ENCODE measurements at regions not wholly inside any gene's neighbourhood (a gene's known extent, or its start where the extent isn't known, plus 50 kb on each side); places are given as distances from the start of the nearest gene placed in this dataset.
A peak's percentile ranks its signal among the peaks of the same experiment; 100 is the strongest.

- in situ Hi-C loops (cut with HindIII; ENCODE audit: low pct_unique_long_range_greater_than_20kb, low sequenced_read_pairs) = no loop called here
- no peak for DNase-seq (ENCODE audit: low read depth)
These were observed 1675.8 kb downstream of the HACE1 start for GRCh38 chr6:103183831-103184411.

GRCh38 chr6:103178193-103178592 is 1681.5 kb downstream of the HACE1 start:
- in situ Hi-C loops (cut with HindIII; ENCODE audit: low pct_unique_long_range_greater_than_20kb, low sequenced_read_pairs) = no loop called here
- DNase-seq (ENCODE audit: low read depth) = no peak

DNA sequence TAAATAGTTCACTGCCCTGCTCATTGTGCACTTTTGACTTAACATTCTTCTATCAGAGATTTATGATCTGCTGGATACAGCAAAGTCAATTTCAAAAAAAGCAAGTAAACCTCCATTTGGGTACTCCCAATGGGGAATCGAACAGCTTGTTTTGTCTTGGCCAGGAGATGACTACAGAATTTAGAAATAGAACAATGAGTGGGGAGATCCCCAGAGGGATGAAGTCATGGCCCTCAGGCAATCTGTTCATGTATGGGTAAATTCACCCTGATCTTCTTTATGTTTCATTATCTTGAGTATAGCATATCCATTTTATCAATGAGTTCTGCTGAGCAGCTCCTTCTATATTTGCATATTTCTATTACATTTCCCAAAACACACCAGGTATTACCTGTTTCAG is 1681.9 kb downstream of the HACE1 start:
- in situ Hi-C loops (cut with HindIII; ENCODE audit: low pct_unique_long_range_greater_than_20kb, low sequenced_read_pairs) = no loop called here
- DNase-seq (ENCODE audit: low read depth) = no peak

DNA sequence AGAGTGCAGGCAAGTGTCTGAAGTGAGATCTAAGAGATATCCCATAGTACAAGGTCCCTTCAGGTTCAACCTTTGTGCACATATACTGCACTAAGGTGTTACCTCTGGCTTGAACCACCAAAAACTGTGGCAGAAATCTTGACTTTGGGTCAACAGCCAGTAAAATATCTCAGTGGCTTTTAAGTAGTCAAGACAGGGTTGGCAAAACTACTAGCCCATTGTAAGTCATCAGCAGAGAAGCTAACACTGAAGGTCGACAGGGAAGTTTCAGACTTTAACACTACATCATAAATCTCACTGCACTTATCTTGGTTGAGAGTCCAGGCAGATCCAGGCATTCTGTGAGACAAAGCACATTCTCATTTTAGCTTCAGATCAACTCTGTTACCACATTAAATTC is 1684.7 kb downstream of the HACE1 start:
- no peak for DNase-seq (ENCODE audit: low read depth)
- in situ Hi-C loops (cut with HindIII; ENCODE audit: low pct_unique_long_range_greater_than_20kb, low sequenced_read_pairs) = no loop called here

DNA sequence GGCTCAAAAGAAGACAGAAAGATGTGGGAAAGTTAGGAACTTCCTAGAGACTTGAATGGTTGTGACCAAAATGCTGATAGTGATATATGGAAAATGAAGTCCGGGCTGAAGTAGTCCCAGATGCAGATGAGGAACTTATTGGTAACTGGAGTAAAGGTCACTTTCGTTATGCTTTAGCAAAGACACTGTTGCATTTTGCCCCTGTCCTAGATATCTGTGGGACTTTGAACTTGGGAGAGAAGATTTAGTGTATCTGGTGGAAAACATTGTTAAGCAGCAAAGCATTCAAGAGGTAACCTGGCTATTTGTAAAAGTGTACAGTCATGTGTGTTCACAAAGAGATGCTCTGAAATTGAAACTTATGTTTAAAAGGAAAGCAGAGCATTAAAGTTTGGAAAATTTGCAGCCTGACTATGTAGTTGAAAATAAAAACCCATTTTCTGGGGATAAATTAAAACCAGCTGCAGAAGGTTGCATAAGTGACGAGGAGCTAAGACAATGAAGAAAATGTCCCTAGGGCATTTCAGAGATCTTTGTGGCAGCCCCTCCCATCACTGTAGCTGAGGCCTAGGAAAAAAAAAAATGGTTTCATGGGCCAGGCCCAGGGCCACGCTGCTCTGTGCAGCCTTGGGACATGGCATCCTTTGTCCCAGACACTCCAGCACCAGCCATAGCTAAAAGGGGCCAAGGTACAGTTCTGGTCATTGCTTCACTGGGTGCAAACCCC is 1692.2 kb downstream of the HACE1 start:
- in situ Hi-C loops (cut with HindIII; ENCODE audit: low pct_unique_long_range_greater_than_20kb, low sequenced_read_pairs) = no loop called here
- no peak for DNase-seq (ENCODE audit: low read depth)

DNA sequence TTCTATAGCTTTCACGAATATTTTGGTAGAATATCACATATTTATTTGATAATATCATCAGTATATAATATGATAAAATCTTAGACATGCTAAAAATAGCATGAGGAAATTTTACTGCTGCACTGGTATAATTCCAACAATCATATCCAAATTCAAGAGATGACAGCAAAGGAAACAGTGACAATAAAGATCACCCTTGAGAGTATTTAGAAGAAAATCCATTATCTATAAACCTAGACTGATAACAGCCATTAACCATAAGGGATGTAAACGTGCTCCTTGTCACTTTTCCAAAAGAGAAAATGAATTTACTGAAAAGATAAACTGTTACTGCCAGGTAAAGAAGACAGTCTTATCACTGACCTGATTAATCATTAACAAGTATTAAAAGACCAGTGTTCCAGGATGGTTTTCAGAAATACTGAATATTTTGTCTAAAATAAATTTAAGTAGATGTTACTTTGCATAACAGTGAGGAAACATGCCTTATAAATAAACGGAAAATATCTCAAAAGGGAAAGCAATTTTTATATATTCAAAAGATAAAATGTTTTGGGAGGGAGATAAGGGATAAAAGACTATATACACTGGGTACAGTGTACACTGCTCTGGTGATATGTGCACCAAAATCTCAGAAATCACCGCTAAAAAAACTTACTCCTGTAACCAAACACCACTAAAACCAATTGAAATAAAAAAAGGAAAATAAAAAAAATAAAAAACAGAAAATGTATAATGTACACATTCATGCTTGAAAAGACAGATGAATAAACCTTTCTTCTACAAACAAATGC is 1704.7 kb downstream of the HACE1 start:
- no peak for DNase-seq (ENCODE audit: low read depth)
- in situ Hi-C loops (cut with HindIII; ENCODE audit: low pct_unique_long_range_greater_than_20kb, low sequenced_read_pairs) = no loop called here

DNA sequence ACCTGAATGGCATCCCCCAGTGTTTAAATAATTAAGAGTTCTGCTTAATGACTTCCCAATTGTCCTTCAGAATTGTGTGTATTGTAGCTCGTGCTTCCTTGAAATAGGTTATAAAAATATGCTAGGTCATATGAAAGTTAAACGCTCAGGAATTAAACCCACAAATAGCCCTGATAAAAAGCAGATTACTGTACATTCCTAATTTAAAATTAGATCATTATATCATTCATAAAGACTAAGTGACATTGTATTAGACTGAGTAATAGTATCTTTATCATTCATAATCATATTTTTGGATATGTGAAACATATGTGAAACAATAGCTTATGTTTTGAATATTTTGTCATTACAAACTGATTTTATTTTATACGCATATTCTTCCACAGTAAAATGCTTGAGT is 1706.7 kb downstream of the HACE1 start:
- DNase-seq (ENCODE audit: low read depth) = no peak

DNA sequence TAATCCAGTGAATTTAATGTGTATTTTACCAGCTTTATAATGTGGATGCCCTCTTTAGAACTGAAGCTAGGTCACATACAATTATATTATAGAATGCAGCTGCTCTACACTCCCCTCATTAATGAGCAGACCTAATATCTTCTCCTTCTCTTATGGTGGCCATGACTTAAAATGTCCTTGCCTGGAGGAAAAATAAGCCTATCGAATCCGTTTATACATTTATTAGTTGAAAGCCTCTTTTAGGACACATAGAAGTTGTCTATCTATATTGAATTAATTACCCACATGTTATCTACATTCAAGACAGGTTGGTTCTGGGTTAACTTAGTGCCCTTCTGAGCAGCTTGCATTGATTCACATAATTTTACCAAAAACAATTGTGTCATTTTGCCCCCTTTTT is 1716.8 kb downstream of the HACE1 start:
- in situ Hi-C loops (cut with HindIII; ENCODE audit: low pct_unique_long_range_greater_than_20kb, low sequenced_read_pairs) = no loop called here
- DNase-seq (ENCODE audit: low read depth) = no peak

More for the DNA sequence above, 1706.7 kb downstream of the HACE1 start:
- in situ Hi-C loops (cut with HindIII; ENCODE audit: low pct_unique_long_range_greater_than_20kb, low sequenced_read_pairs) = no loop called here

DNA sequence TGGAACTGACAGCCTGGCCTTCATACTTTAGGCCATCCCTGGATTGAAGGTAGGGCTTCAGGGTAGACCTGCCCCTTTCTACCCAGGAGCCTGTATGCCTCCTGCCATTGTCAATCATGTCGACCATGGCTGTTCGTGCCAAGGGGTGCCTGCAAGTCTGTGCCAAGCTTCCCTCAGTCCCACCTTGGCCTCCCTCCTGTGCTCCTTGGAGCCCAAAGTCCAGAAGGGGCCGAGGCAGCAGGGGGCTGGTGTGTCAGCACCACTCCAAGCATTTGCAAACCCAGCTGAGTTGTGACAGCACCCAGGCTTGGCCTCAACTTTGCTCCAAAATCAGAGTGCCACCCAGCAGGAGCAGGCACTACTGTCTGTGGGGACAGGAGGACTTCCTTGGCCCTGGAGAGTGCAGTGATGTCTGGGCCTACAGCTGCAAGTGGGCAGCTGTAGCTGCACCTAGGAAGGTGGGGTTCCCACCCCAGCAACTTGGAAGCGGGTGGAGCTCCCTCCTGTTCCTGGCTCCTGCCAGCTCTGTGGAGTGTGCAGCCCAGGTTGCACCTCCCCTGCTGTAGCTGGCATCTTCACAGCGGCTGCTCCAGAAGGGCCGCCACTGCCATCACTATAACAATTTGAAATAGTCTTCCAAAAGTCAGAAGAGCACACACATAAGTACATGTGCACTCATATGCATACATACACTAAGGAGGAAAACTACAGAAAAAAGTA is 1719.3 kb downstream of the HACE1 start:
- in situ Hi-C loops (cut with HindIII; ENCODE audit: low pct_unique_long_range_greater_than_20kb, low sequenced_read_pairs) = no loop called here
- DNase-seq (ENCODE audit: low read depth) = no peak

DNA sequence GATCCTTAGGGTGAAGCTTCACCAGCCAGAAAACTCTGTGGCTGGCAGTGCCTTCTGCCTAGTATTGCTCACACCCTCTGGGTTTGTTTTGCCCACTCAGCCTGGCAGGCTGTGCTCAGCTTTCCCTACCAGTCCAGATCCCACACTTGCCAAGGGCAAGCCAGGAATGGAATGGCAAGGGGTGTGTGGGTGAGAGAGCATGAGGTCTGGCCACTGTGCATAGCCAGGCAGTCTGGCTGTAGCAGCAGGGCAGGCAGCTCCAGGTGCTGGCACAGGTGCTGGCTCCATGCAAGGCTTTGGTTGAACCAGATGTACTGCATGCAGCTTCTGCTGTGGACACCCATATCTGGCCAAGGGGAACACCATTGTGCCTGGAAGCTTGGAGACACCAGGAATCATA is 1720.3 kb downstream of the HACE1 start:
- DNase-seq (ENCODE audit: low read depth) = no peak
- in situ Hi-C loops (cut with HindIII; ENCODE audit: low pct_unique_long_range_greater_than_20kb, low sequenced_read_pairs) = no loop called here

- in situ Hi-C loops (cut with HindIII; ENCODE audit: low pct_unique_long_range_greater_than_20kb, low sequenced_read_pairs) = no loop called here
- DNase-seq (ENCODE audit: low read depth) = no peak
These were observed 1731.0 kb downstream of the GRIK2 start for GRCh38 chr6:103124471-103124870.

GRCh38 chr6:103122766-103123601 is 1729.5 kb downstream of the GRIK2 start:
- DNase-seq (ENCODE audit: low read depth) = peak; percentile 10
- in situ Hi-C loops (cut with HindIII; ENCODE audit: low pct_unique_long_range_greater_than_20kb, low sequenced_read_pairs) = no loop called here

GRCh38 chr6:103119056-103119455 is 1725.5 kb downstream of the GRIK2 start:
- in situ Hi-C loops (cut with HindIII; ENCODE audit: low pct_unique_long_range_greater_than_20kb, low sequenced_read_pairs) = no loop called here
- no peak for DNase-seq (ENCODE audit: low read depth)

DNA sequence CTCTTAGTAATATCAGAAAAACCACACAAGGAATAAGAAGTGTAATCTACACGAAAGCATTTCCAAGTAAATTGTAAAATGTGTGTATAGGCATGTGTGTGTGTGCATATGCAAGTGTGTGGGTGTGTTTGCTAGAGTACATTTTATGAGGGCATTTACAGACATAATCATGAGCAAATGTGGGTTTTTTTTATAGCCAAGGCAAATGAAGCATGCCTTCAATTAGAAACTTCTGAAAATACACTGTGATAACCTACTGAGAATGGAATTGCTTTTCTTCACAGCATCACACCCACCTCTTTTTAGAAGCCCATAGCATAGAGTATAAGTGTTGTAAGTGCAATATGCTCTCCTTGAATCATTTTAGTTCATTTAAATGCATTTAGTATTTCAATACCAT is 1721.1 kb downstream of the GRIK2 start:
- no peak for DNase-seq (ENCODE audit: low read depth)
- in situ Hi-C loops (cut with HindIII; ENCODE audit: low pct_unique_long_range_greater_than_20kb, low sequenced_read_pairs) = no loop called here

- no peak for DNase-seq (ENCODE audit: low read depth)
- in situ Hi-C loops (cut with HindIII; ENCODE audit: low pct_unique_long_range_greater_than_20kb, low sequenced_read_pairs) = no loop called here
These were observed 1719.9 kb downstream of the GRIK2 start for GRCh38 chr6:103113416-103113815.

DNA sequence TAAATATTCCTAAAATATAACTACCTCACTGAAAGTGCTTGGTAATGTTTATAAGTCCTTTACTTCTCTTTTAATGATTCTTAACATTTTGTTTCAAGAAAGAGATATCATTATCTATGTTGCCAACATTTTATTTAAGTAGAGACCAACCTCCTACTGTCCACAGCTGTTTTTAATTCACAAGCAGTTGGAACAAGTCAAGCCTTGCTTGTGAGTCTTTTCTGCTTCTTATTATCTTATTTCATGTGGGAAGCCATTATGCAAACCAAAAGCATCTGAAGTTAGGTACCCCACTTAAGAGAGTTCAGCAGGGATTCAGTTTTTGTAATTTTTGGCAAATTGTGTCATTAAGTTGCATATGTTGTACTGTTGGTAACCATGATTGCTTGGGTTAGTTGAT is 1714.5 kb downstream of the GRIK2 start:
- DNase-seq (ENCODE audit: low read depth) = no peak
- in situ Hi-C loops (cut with HindIII; ENCODE audit: low pct_unique_long_range_greater_than_20kb, low sequenced_read_pairs) = no loop called here

DNA sequence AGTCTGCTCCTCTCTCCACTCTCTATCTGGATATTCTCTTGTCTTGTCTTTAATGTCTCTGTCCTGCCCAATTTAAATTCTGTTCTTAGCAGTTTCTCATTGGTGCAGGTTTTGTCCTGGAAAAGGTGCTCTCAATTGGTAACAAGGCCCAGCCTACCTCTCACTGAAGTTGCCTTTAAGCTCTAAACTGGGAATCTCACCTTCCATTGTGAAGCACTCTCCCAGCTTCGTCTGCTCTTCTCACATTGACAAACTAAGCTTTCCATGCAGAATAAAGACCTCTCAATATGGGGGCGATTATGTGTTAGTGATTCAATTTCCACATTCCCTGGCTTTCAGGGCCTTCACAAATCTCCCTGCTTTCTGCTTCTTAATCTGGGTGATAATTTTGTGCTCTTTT is 1712.2 kb downstream of the GRIK2 start:
- DNase-seq (ENCODE audit: low read depth) = no peak
- in situ Hi-C loops (cut with HindIII; ENCODE audit: low pct_unique_long_range_greater_than_20kb, low sequenced_read_pairs) = no loop called here

GRCh38 chr6:103101267-103101666 is 1707.8 kb downstream of the GRIK2 start:
- DNase-seq (ENCODE audit: low read depth) = no peak
- in situ Hi-C loops (cut with HindIII; ENCODE audit: low pct_unique_long_range_greater_than_20kb, low sequenced_read_pairs) = no loop called here
